Astrocyte of the cerebellum (primary cell): ENCODE measurements at regions not wholly inside any gene's neighbourhood (a gene's known extent, or its start where the extent isn't known, plus 50 kb on each side); places are given as distances from the start of the nearest gene placed in this dataset.
"Not testable (repeated sequence)": the region's sequence is repeated elsewhere in the genome, so short reads cannot be mapped to it uniquely, and the experiment has no call there.

Experiments used
- DNase-seq: peaks from one replicate; pipeline ENCODE4 v3.0.0-alpha.2; 2011; ENCODE audit warnings: low read depth
- H3K4me3 ChIP-seq: 2 replicates; pipeline ENCODE4 v1.5.1; 2011; ENCODE audit warnings: mild to moderate bottlenecking, low read depth, low read length, moderate library complexity
- CTCF ChIP-seq: IDR thresholded peaks from 2 replicates; pipeline ENCODE4 v1.5.1; 2012; ENCODE audit warnings: low read length, low read depth, moderate library complexity, mild to moderate bottlenecking; ENCODE audit errors: missing control alignments
- in situ Hi-C: cut with HindIII; loops from 2 replicates; pipeline ENCODE4 v1.10.0; 2017; ENCODE audit warnings: low sequenced_read_pairs

DNA sequence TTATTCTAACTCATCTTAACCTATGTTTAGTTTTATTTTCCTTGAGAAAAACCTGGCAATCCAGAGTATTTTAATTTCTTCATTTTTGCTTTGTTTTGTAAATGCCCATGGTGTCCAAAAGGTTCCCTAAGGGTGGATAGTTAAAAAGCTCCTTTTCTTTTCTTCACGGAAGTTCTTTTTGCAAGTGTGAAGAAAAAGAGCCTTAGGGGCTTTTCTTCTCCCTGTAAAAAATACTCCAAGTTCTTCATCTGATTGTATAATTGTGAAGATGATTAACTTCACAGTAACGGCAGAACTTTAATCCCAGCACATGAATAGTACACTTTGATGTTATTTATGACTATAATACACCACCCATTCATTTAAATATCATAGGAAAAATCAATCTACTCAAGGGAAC lies 530.2 kb upstream of the LINC00305 start:
- H3K4me3 ChIP-seq: no peak overlapping the region
- no peak for DNase-seq
- in situ Hi-C loops: no loop called here
- no peak for TF ChIP-seq CTCF

DNA sequence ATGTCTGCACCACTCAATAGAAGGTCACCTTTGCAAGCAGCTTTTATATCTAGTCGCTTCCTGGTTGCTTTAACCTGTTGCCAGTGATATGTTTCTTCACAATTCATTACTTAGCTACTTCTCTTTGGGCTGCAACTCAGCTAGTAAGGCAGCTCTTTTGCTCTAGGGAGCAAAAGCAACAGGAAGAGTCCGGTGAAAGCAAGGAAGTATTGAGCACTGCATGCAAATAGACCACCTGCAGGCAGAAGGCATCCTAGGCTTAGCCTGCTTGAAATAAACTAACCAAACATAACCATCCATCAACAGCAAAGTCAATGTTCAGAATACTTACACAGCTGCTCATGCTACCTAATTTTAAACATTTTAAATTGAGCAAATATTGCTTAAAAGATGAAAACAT lies 529.2 kb upstream of the LINC00305 start:
- H3K4me3 ChIP-seq: no peak overlapping the region
- in situ Hi-C loops: no loop called here
- no peak for TF ChIP-seq CTCF
- DNase-seq: no peak

- TF ChIP-seq CTCF: no peak
- DNase-seq: no peak
- H3K4me3 ChIP-seq: no peak overlapping the region
- in situ Hi-C loops: no loop called here
These were observed 525.8 kb upstream of the LINC00305 start for GRCh38 chr18:64674694-64675093.

GRCh38 chr18:64671293-64671692 lies 522.4 kb upstream of the LINC00305 start:
- in situ Hi-C loops, DNase-seq, H3K4me3 ChIP-seq: not testable (repeated sequence)

GRCh38 chr18:64668461-64668962 lies 519.6 kb upstream of the LINC00305 start:
- no peak overlapping the region for H3K4me3 ChIP-seq
- TF ChIP-seq CTCF: no peak
- no peak for DNase-seq
- in situ Hi-C loops: no loop called here

GRCh38 chr18:64663086-64663485 lies 514.2 kb upstream of the LINC00305 start:
- no peak for TF ChIP-seq CTCF
- no peak overlapping the region for H3K4me3 ChIP-seq
- in situ Hi-C loops: no loop called here

DNA sequence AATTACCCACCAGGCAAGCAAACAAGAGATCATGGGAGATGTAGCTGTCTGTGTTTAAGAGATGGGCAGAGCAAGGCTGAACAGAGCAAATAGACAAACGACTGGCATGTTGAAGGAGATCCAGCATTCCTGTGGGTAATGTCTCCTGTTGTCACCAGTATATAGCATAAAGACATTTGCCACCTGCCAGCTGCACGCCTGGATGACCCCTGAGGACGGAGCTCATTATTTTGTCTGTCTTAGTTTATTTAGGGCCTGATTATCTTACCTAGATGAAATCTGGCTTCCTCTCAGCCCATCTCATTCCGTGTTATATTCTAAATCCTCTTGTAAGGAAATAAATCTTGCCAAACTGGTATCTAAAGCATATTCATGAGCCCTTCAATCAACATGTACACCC lies 510.3 kb upstream of the LINC00305 start:
- TF ChIP-seq CTCF: no peak
- no peak for DNase-seq
- in situ Hi-C loops: no loop called here
- H3K4me3 ChIP-seq: no peak overlapping the region

More at GRCh38 chr18:64663086-64663485, 514.2 kb upstream of the LINC00305 start:
- DNase-seq: no peak
